Mesenchymal stem cell (in vitro differentiated cells and primary cell): ENCODE measurements at regions not wholly inside any gene's neighbourhood (a gene's known extent, or its start where the extent isn't known, plus 50 kb on each side); places are given as distances from the start of the nearest gene placed in this dataset.
"Not testable (repeated sequence)": the region's sequence is repeated elsewhere in the genome, so short reads cannot be mapped to it uniquely, and the experiment has no call there.

Experiments used
- DNase-seq: peaks from one replicate; pipeline ENCODE4 v3.0.0-alpha.2; 2013
- H2AFZ ChIP-seq: one replicate; pipeline ENCODE4 v1.6.1; 2013; ENCODE audit warnings: low read depth, mild to moderate bottlenecking, control low read depth, inconsistent platforms, low read length, moderate library complexity
- H2AK5ac ChIP-seq: 2 replicates; pipeline ENCODE4 v1.6.1; 2013; ENCODE audit warnings: low read length, moderate library complexity, mild to moderate bottlenecking, inconsistent platforms; ENCODE audit not compliant: severe bottlenecking
- H2BK120ac ChIP-seq: one replicate; pipeline ENCODE4 v1.6.1; 2013; ENCODE audit warnings: low read depth, mild to moderate bottlenecking, inconsistent platforms, low read length, moderate library complexity
- H2BK12ac ChIP-seq, 2 experiments: one replicate each; pipeline ENCODE4 v1.6.1; 2013; ENCODE audit warnings: inconsistent platforms in 2 of 2, low read length in 2 of 2, mild to moderate bottlenecking in 2 of 2, moderate library complexity in 2 of 2, control low read depth in 1 of 2
- H2BK15ac ChIP-seq: one replicate; pipeline ENCODE4 v1.6.1; 2013; ENCODE audit warnings: mild to moderate bottlenecking, low read depth, inconsistent platforms; ENCODE audit not compliant: poor library complexity, severe bottlenecking
- H2BK5ac ChIP-seq: 2 replicates; pipeline ENCODE4 v1.6.1; 2013; ENCODE audit warnings: low read depth, mild to moderate bottlenecking, low read length, control low read depth, inconsistent platforms; ENCODE audit not compliant: poor library complexity, severe bottlenecking
- H3K14ac ChIP-seq, 2 experiments: one replicate each; pipeline ENCODE4 v1.6.1; 2013; ENCODE audit warnings: inconsistent platforms in 2 of 2, low read length in 2 of 2, control low read depth in 1 of 2, mild to moderate bottlenecking in 1 of 2, moderate library complexity in 1 of 2
- H3K18ac ChIP-seq, 2 experiments: one replicate each; pipeline ENCODE4 v1.6.1; 2013; ENCODE audit warnings: inconsistent platforms in 2 of 2, low read length in 2 of 2, control low read depth in 1 of 2, low read depth in 1 of 2, mild to moderate bottlenecking in 1 of 2
- H3K23ac ChIP-seq, 2 experiments: one replicate each; pipeline ENCODE4 v1.6.1; 2013; ENCODE audit warnings: inconsistent platforms in 2 of 2, low read length in 2 of 2, mild to moderate bottlenecking in 2 of 2, moderate library complexity in 2 of 2, control low read depth in 1 of 2
- H3K27ac ChIP-seq: 2 replicates; pipeline ENCODE4 v1.5.1; 2013; ENCODE audit warnings: mild to moderate bottlenecking, moderate library complexity, low read length, control low read depth, inconsistent platforms; ENCODE audit not compliant: poor library complexity, severe bottlenecking
- H3K27me3 ChIP-seq, 2 experiments: 2 replicates each; pipeline versions ENCODE4 v1.6.1 to v1.7.0; 2013; ENCODE audit warnings: low read length in 2 of 2, mild to moderate bottlenecking in 2 of 2, moderate library complexity in 2 of 2, control low read depth in 1 of 2, inconsistent platforms in 1 of 2; ENCODE audit not compliant: control insufficient read depth in 1 of 2, insufficient read depth in 1 of 2
- H3K36me3 ChIP-seq, 2 experiments: 2 replicates each; pipeline versions ENCODE4 v1.6.1 to v1.7.0; 2013; ENCODE audit warnings: low read length in 2 of 2, control low read depth in 1 of 2, inconsistent platforms in 1 of 2, low read depth in 1 of 2, mild to moderate bottlenecking in 1 of 2; ENCODE audit not compliant: insufficient read depth in 2 of 2, control insufficient read depth in 1 of 2
- H3K4ac ChIP-seq, 2 experiments: one replicate each; pipeline ENCODE4 v1.6.1; 2013; ENCODE audit warnings: inconsistent platforms in 2 of 2, low read length in 2 of 2, mild to moderate bottlenecking in 2 of 2, moderate library complexity in 2 of 2, control low read depth in 1 of 2, low read depth in 1 of 2
- H3K4me1 ChIP-seq: 2 replicates; pipeline ENCODE4 v1.6.1; 2013; ENCODE audit warnings: low read depth, low read length, control low read depth; ENCODE audit not compliant: control insufficient read depth, insufficient read depth
- H3K4me2 ChIP-seq: 2 replicates; pipeline ENCODE4 v1.6.1; 2013; ENCODE audit warnings: low read length, mild to moderate bottlenecking, inconsistent platforms; ENCODE audit not compliant: poor library complexity, severe bottlenecking
- H3K4me3 ChIP-seq, 2 experiments: 2 replicates each; pipeline versions ENCODE4 v1.5.1 to v1.7.0; 2013; ENCODE audit warnings: low read length in 2 of 2, mild to moderate bottlenecking in 2 of 2, control low read depth in 1 of 2, low read depth in 1 of 2; ENCODE audit not compliant: insufficient read depth in 1 of 2
- H3K79me1 ChIP-seq: replicated peaks from 2 replicates; pipeline ENCODE4 v1.6.1; 2013; ENCODE audit warnings: mild to moderate bottlenecking, control low read depth, low read length, inconsistent platforms; ENCODE audit not compliant: poor library complexity, severe bottlenecking
- H3K9ac ChIP-seq: 2 replicates; pipeline ENCODE4 v1.7.0; 2013; ENCODE audit warnings: mild to moderate bottlenecking, low read length, moderate library complexity
- H3K9me3 ChIP-seq: 2 replicates; pipeline ENCODE4 v1.7.0; 2013; ENCODE audit warnings: mild to moderate bottlenecking, low read length; ENCODE audit not compliant: control insufficient read depth
- H4K8ac ChIP-seq: one replicate; pipeline ENCODE4 v1.6.1; 2013; ENCODE audit warnings: inconsistent platforms, mild to moderate bottlenecking, low read length, moderate library complexity
- H4K91ac ChIP-seq: one replicate; pipeline ENCODE4 v1.6.1; 2013; ENCODE audit warnings: mild to moderate bottlenecking, low read length, inconsistent platforms
- WGBS: methylation state at CpG from one replicate; pipeline ENCODE4 v1.1.7; 2013; ENCODE audit warnings: mixed read lengths; 5-methylcytosine and 5-hydroxymethylcytosine counted together

- not testable (repeated sequence) for H2AK5ac ChIP-seq, H3K18ac ChIP-seq, H2BK120ac ChIP-seq, H2BK12ac ChIP-seq, H4K8ac ChIP-seq, H3K4me2 ChIP-seq, H3K36me3 ChIP-seq, H3K9ac ChIP-seq, H3K4me3 ChIP-seq, H3K4ac ChIP-seq, H2BK15ac ChIP-seq, DNase-seq, H3K4me1 ChIP-seq, H4K91ac ChIP-seq, H2BK5ac ChIP-seq, H3K14ac ChIP-seq, H2AFZ ChIP-seq, H3K23ac ChIP-seq, H3K79me1 ChIP-seq, H3K27ac ChIP-seq, H3K27me3 ChIP-seq, H3K9me3 ChIP-seq
- 83% methylated on average over 18 of the region's 25 CpGs for WGBS
Measured at GRCh38 chr18:14382666-14383065, 160.7 kb downstream of the POTEC start.

- not testable (repeated sequence) for H3K79me1 ChIP-seq, H3K4me1 ChIP-seq, H3K27ac ChIP-seq, H3K4me2 ChIP-seq, H4K91ac ChIP-seq, H2BK5ac ChIP-seq, H2BK12ac ChIP-seq, H3K27me3 ChIP-seq, DNase-seq, H3K9ac ChIP-seq, H2BK120ac ChIP-seq, H3K9me3 ChIP-seq, H2AFZ ChIP-seq, H3K18ac ChIP-seq, H3K14ac ChIP-seq, H3K4ac ChIP-seq, H3K23ac ChIP-seq, H2AK5ac ChIP-seq, H3K36me3 ChIP-seq, H4K8ac ChIP-seq, H3K4me3 ChIP-seq, H2BK15ac ChIP-seq
- 88% methylated on average over 2 of the region's 2 CpGs for WGBS
Measured at GRCh38 chr18:14379489-14379888, 163.9 kb downstream of the POTEC start.

- H3K36me3 ChIP-seq, H2AK5ac ChIP-seq, H3K79me1 ChIP-seq, H3K18ac ChIP-seq, H4K91ac ChIP-seq, H3K4me2 ChIP-seq, H3K9me3 ChIP-seq, H3K4me3 ChIP-seq, H3K4me1 ChIP-seq, H3K27ac ChIP-seq, H3K14ac ChIP-seq, DNase-seq, H2AFZ ChIP-seq, H3K27me3 ChIP-seq, H2BK120ac ChIP-seq, H4K8ac ChIP-seq, H3K9ac ChIP-seq, H3K23ac ChIP-seq, H2BK12ac ChIP-seq, H3K4ac ChIP-seq, H2BK5ac ChIP-seq, H2BK15ac ChIP-seq: not testable (repeated sequence)
- WGBS, result 81% methylated on average over 15 of the region's 24 CpGs
Measured at GRCh38 chr18:14378376-14378775, 165.0 kb downstream of the POTEC start.

- not testable (repeated sequence) for H3K27ac ChIP-seq, H4K91ac ChIP-seq, H3K27me3 ChIP-seq, H2BK12ac ChIP-seq, H3K36me3 ChIP-seq, H3K9ac ChIP-seq, H3K23ac ChIP-seq, H3K9me3 ChIP-seq, H3K4ac ChIP-seq, H4K8ac ChIP-seq, H2BK15ac ChIP-seq, H3K4me3 ChIP-seq, H3K18ac ChIP-seq, H3K4me1 ChIP-seq, H2BK5ac ChIP-seq, H2BK120ac ChIP-seq, H2AFZ ChIP-seq, DNase-seq, H3K4me2 ChIP-seq, H3K79me1 ChIP-seq, H3K14ac ChIP-seq, H2AK5ac ChIP-seq
- WGBS, result 87% methylated on average over 18 of the region's 18 CpGs
Measured at GRCh38 chr18:14361346-14361745, 182.1 kb downstream of the POTEC start.
